GM21447 (cell line): ENCODE measurements at regions not wholly inside any gene's neighbourhood (a gene's known extent, or its start where the extent isn't known, plus 50 kb on each side); places are given as distances from the start of the nearest gene placed in this dataset.

Experiments used
- ATAC-seq: cut with Tn5 transposase; IDR thresholded peaks from one replicate; pipeline ENCODE4 v1.9.1; 2021; ENCODE audit not compliant: unreplicated experiment

GRCh38 chr4:128371001-128371777 is 83.6 kb upstream of the PGRMC2 start:
- no peak for ATAC-seq

GRCh38 chr4:128366212-128366611 is 78.6 kb upstream of the PGRMC2 start:
- ATAC-seq, result no peak

DNA sequence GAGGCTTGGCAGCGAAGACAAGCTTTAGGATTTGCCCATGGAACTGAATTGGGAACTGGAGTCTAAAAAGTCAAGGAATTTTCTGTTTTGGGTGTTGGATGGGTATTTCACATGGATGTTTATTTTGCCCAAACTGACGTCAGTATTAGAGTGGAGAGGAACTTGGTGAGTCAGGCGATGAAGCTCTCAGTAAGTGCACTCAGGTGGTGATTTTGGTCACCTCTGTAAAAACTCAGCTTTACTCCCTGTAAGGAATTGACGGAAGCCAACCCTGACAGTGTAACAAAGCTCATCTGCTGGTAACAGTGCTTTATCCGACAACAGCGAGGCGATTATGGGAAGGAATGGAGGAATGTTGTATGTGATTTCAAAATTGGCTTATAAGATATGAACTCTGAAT is 77.0 kb upstream of the PGRMC2 start:
- ATAC-seq, result no peak

- ATAC-seq, result no peak
These were observed 76.4 kb upstream of the PGRMC2 start for GRCh38 chr4:128363966-128364365.

GRCh38 chr4:128362760-128363159 is 75.1 kb upstream of the PGRMC2 start:
- no peak for ATAC-seq

GRCh38 chr4:128359422-128359821 is 71.8 kb upstream of the PGRMC2 start:
- no peak for ATAC-seq

GRCh38 chr4:128358913-128359279 is 71.3 kb upstream of the PGRMC2 start:
- ATAC-seq, result no peak

GRCh38 chr4:128358231-128358912 is 70.8 kb upstream of the PGRMC2 start:
- ATAC-seq, result no peak

DNA sequence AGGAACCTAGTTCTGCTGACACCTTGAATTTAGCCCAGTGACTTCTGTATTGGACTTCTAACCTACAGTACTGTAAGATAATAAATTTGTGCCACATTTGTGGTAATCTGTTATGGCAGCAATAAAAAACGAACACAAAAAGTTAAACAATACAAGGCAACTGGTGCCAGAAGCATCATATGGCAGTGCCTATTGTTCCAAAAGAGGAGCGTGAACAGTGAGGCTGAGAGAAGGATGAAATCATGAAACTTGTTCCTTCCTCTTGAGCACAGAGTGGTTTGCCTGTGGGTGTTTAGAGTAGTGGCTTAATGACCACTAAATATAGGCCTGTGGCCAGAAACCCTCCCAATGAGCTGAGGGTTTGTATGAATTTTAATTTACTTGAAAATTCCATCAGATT is 69.7 kb upstream of the PGRMC2 start:
- ATAC-seq, result no peak

- ATAC-seq, result peak; percentile 84
These were observed 67.7 kb upstream of the PGRMC2 start for GRCh38 chr4:128355305-128355704.

DNA sequence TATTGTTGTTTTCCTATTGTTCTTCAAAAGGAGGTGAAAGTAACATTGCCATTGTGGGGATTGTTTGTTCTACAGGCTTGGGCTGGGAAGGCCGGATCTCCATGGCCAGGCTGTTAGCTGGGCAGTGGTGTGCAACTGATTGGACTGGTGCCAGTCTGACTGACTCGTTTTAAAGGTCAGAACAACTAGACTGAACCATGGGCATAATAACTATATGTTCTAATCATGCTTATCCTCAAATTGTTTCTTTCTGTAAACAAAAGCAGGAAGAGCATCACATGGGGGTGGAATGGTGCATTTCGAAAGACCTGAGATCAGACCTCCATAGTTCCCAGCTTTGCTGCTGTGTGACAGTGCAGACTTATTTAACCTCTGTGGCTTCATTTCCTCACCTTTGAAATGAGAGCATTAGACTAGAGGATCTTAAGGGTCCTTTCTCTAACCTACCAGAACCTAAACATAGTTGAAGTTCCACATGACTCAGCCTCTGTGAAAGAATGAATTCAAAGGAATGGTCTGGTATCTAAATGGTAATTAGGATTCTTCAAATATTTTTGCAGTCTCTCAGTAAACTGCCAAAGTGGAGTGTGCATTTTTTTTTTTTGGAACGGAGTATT is 66.7 kb upstream of the PGRMC2 start:
- no peak for ATAC-seq

DNA sequence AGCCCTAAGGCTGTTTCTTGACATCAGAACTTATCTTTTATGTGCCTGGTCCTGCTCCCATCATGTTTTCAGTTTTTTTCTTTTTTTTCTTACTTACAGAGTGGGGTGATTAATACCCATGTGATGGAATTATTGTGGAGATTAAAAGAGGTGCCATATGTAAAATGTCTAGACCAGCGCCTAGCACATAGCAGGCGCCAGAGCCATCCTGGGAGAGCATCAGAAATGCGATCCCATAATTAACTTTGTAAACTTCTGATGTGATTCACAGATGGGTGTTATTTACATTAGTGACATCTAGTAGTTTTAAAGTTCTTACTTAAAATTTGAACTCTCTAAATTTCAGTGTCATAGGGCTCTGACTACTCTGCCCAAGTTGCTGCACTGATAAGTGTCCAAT is 66.2 kb upstream of the PGRMC2 start:
- no peak for ATAC-seq

GRCh38 chr4:128351502-128351901 is 63.9 kb upstream of the PGRMC2 start:
- ATAC-seq, result no peak

GRCh38 chr4:128350449-128351045 is 62.9 kb upstream of the PGRMC2 start:
- ATAC-seq, result no peak

- ATAC-seq, result no peak
These were observed 62.3 kb upstream of the PGRMC2 start for GRCh38 chr4:128349921-128350320.

DNA sequence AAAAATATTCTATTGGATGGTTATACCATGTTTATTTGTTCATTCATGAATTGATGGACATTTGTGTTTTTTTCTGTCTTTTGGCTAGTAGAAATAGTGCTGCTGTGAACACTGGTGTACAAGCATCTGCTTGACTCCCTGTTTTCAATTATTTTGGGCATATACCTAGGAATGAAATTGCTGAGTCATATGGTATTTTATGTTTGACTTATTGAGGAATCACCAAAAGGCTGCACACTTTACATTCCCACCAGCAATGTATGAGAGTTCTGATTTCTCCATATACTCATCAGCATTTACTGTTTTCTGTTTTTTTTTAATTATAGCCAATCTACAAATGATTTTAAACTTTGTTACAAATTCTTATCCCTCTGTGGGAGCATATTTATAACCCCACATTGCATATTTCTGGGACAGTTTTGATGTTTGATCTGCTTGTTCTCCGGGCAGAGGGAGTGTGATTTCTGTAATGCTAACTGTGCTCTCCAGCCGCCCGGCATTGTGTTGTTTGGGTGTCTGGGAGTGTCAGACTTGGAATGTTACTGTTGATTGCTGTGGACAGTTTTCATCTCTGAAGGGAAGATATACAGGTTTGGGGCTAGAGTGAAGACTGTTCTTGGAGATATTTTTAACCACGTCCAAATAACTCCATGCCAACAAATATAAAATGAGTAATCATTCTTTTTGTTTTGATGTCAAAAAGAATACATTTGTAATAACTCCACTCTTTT is 60.5 kb upstream of the PGRMC2 start:
- ATAC-seq, result no peak

DNA sequence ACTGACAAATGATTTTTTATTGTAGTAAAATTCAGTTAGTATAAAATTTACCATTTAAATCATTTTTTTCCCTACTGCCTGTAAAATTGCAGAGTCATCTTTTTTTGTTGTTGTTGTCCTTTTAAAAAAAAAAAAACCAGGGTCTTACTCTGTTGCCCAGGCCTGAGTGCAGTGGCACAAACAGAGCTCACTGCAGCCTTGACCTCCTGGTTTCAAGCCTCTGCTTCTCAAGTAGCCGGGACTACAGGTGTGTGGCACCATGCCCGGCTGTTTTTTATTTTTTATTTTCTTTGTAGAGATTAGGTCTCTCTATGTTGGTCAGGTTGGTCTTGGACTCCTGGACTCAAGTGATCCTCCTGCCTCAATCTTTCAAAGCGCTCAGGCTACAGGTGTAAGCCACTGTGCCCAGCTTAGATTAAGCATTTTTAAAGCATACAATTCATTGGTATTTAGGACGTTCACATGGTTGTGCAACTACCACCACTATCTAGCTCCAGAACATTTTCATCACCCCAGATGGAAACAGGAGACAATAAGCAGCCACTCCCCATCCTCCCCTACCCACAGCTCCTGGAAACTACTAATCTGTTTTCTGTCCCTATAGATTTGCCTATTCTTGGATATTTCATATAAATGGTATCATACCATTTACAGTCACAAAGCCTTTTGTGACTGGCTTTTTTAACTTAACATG is 59.7 kb upstream of the PGRMC2 start:
- no peak for ATAC-seq

DNA sequence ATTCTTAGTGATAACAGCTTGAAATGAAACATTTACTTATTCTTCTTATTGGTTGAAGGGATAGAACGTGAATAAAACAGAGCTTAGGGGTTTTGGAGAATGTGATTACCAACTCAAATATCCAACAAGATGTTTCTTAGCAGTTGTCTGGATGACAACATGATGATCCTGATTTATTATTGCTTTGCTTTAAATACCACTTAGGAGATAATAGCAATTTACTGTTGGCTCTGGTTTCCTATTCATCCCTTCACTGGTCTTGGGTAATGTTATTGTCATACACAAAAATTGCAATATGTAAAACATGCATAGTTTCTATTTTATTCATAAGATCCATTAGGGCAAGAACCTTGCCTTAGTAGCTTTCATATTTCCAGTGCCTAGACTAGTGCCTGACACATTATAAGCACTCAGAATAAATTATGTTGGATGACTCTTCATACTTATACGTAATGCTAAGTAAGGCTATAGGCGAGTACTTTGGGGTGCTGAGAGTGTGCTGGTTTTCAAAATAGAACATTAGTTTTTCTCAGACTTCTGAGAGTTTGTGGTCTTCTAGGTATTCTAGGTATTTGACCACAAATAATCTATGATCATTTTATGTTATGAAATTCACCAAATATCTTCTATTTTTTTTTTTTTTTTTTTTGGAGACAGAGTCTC is 58.6 kb upstream of the PGRMC2 start:
- no peak for ATAC-seq

- ATAC-seq, result no peak
These were observed 58.0 kb upstream of the PGRMC2 start for GRCh38 chr4:128345650-128346049.

DNA sequence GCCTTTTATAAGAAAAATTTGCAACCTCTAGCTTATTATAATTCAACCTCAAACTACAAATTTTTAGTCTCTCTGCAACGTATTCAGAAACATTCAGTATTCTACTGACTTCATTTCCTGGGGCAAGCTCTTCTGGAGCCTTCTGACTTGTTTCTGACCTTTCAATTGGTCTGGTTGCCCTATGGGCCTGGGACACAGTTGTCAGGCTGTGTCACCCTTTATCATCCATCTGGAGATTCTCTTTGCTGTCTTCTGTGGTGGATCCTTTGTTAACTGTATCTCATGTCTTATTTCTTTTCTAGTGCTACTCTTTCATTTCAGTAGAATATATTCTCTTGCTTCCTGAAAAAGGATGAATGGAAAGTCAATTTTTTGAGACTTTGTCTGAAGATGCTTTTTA is 55.1 kb upstream of the PGRMC2 start:
- ATAC-seq, result no peak
